CD4-positive, alpha-beta T cell (primary cell): ENCODE measurements at regions not wholly inside any gene's neighbourhood (a gene's known extent, or its start where the extent isn't known, plus 50 kb on each side); places are given as distances from the start of the nearest gene placed in this dataset.

ENCODE experiments used
- ATAC-seq: fragments of 200-7000 bp; cut with Tn5 transposase; one replicate; pipeline ENCODE4 v1.10.0; 2022; ENCODE audit warnings: mild to moderate bottlenecking; ENCODE audit not compliant: poor library complexity
- CTCF ChIA-PET: fragments of 350-600 bp; sonication (Branson Sonifier 250); formaldehyde crosslinking; loops from one replicate; lab custom pipeline; 2021; ENCODE audit warnings: antibody characterized with exemption, inconsistent platforms; lab: Charles Lee
- POLR2A ChIA-PET: fragments of 350-600 bp; sonication (Branson Sonifier 250); formaldehyde crosslinking; loops from one replicate; lab custom pipeline; 2021; ENCODE audit warnings: antibody characterized with exemption, inconsistent platforms; lab: Charles Lee
- DNase-seq, 14 experiments: peaks; one replicate each; pipeline ENCODE4 v3.0.0-alpha.2; 2013 to 2020; ENCODE audit warnings: mixed read lengths in 2 of 14
- H3K27ac ChIP-seq, 2 donors: one replicate each; pipeline versions ENCODE4 v1.5.1 to v1.7.0; 2013; ENCODE audit warnings: low read length in 2 of 2, low read depth in 1 of 2, mild to moderate bottlenecking in 1 of 2
- H3K27me3 ChIP-seq, 2 experiments: 1 replicate in 1 of 2; 2 replicates in 1 of 2; pipeline versions ENCODE4 v1.6.1 to v1.7.0; 2013; ENCODE audit warnings: low read length in 2 of 2, control low read depth in 1 of 2, mild to moderate bottlenecking in 1 of 2, moderate library complexity in 1 of 2; ENCODE audit not compliant: insufficient read depth in 2 of 2, control insufficient read depth in 1 of 2
- H3K36me3 ChIP-seq: one replicate; pipeline ENCODE4 v1.6.1; 2013; ENCODE audit warnings: low read length, control low read depth; ENCODE audit not compliant: insufficient read depth
- H3K4me1 ChIP-seq: one replicate; pipeline ENCODE4 v1.6.1; 2013; ENCODE audit warnings: low read length, control low read depth; ENCODE audit not compliant: insufficient read depth
- H3K4me3 ChIP-seq: one replicate; pipeline ENCODE4 v1.5.1; 2013; ENCODE audit warnings: mild to moderate bottlenecking, low read length, moderate library complexity
- H3K9me3 ChIP-seq, 2 experiments: 1 replicate in 1 of 2; 2 replicates in 1 of 2; pipeline versions ENCODE4 v1.6.1 to v1.7.0; 2013; ENCODE audit warnings: low read length in 2 of 2, mild to moderate bottlenecking in 2 of 2, control low read depth in 1 of 2, moderate library complexity in 1 of 2; ENCODE audit not compliant: control insufficient read depth in 1 of 2, insufficient read depth in 1 of 2
- H3K27ac Mint-ChIP-seq: one replicate; pipeline ENCODE4 v1.8.0; 2020; ENCODE audit warnings: mixed read lengths
- H3K27me3 Mint-ChIP-seq: one replicate; pipeline ENCODE4 v1.8.0; 2021; ENCODE audit warnings: mixed read lengths
- H3K36me3 Mint-ChIP-seq: one replicate; pipeline ENCODE4 v1.8.0; 2021; ENCODE audit warnings: low read depth, mixed read lengths
- H3K4me1 Mint-ChIP-seq: one replicate; pipeline ENCODE4 v1.8.0; 2021; ENCODE audit warnings: low read depth, mixed read lengths
- H3K4me3 Mint-ChIP-seq: one replicate; pipeline ENCODE4 v1.8.0; 2020; ENCODE audit warnings: mild to moderate bottlenecking, mixed read lengths
- H3K9me3 Mint-ChIP-seq: one replicate; pipeline ENCODE4 v1.8.0; 2020; ENCODE audit warnings: mixed read lengths
- CTCF ChIP-seq: fragments of 200-600 bp; IDR thresholded peaks from one replicate; pipeline ENCODE4 v1.8.0; 2022; ENCODE audit warnings: antibody characterized with exemption, mild to moderate bottlenecking
- intact Hi-C, 2 experiments: fragments of 100-400 bp; cut with DNase I in 1 of 2; cut with micrococcal nuclease in 1 of 2; formaldehyde crosslinking; loops; one replicate each; pipeline versions ENCODE4 v1.15.1 to v1.9.0; 2023 to 2025; cut with DNase I, micrococcal nuclease

GRCh38 chr13:97615266-97615665 lies 181.3 kb downstream of the RAP2A start:
- Mint-ChIP-seq H3K27ac (no peak overlapping the region), H3K27me3 (peaks cover 33% of the 10 kb centered on the region), H3K4me3 (no peak overlapping the region), H3K4me1 (no peaks in the 10 kb centered on the region), H3K9me3 (no peaks in the 10 kb centered on the region), H3K36me3 (no peaks in the 10 kb centered on the region)
- DNase-seq (no peak), ATAC-seq (no peak)
- Histone ChIP-seq H3K4me1 (no peaks in the 10 kb centered on the region), H3K27ac (no peak overlapping the region), H3K36me3 (no peaks in the 10 kb centered on the region), H3K27me3 (no peaks in the 10 kb centered on the region), H3K9me3 (no peaks in the 10 kb centered on the region), H3K4me3 (no peak overlapping the region)
- TF ChIP-seq CTCF: no peak
- CTCF ChIA-PET: no interaction called here
- intact Hi-C loops: no loop called here
- POLR2A ChIA-PET: no interaction called here

- no peaks in the 10 kb centered on the region for H3K9me3 ChIP-seq
- Mint-ChIP-seq H3K27me3 (peaks cover 33% of the 10 kb centered on the region), H3K36me3 (no peaks in the 10 kb centered on the region), H3K9me3 (no peaks in the 10 kb centered on the region), H3K27ac (no peak overlapping the region), H3K4me3 (no peak overlapping the region), H3K4me1 (no peaks in the 10 kb centered on the region)
- no peaks in the 10 kb centered on the region for H3K27me3 ChIP-seq
- no peaks in the 10 kb centered on the region for H3K36me3 ChIP-seq
- TF ChIP-seq CTCF: no peak
- ChIA-PET POLR2A (no interaction called here), CTCF (no interaction called here)
- ATAC-seq (no peak), DNase-seq (no peak)
- intact Hi-C loops: no loop called here
- H3K4me3 ChIP-seq: no peak overlapping the region
- H3K27ac ChIP-seq: no peak overlapping the region
- H3K4me1 ChIP-seq: no peaks in the 10 kb centered on the region
Measured at GRCh38 chr13:97616385-97616784, 182.4 kb downstream of the RAP2A start.

GRCh38 chr13:97621025-97621424 lies 187.1 kb downstream of the RAP2A start:
- Histone ChIP-seq H3K27ac (no peak overlapping the region), H3K4me1 (no peaks in the 10 kb centered on the region), H3K4me3 (no peak overlapping the region), H3K27me3 (no peaks in the 10 kb centered on the region), H3K9me3 (no peaks in the 10 kb centered on the region), H3K36me3 (no peaks in the 10 kb centered on the region)
- Mint-ChIP-seq H3K4me1 (no peaks in the 10 kb centered on the region), H3K9me3 (no peaks in the 10 kb centered on the region), H3K4me3 (no peak overlapping the region), H3K27ac (no peak overlapping the region), H3K27me3 (peaks cover 33% of the 10 kb centered on the region), H3K36me3 (no peaks in the 10 kb centered on the region)
- intact Hi-C loops: no loop called here
- no peak for ATAC-seq
- ChIA-PET POLR2A (no interaction called here), CTCF (no interaction called here)
- DNase-seq: no peak
- TF ChIP-seq CTCF: no peak
